ENCODE measurements at regions not wholly inside any gene's neighbourhood (a gene's known extent, or its start where the extent isn't known, plus 50 kb on each side); places are given as distances from the start of the nearest gene placed in this dataset.

DNA sequence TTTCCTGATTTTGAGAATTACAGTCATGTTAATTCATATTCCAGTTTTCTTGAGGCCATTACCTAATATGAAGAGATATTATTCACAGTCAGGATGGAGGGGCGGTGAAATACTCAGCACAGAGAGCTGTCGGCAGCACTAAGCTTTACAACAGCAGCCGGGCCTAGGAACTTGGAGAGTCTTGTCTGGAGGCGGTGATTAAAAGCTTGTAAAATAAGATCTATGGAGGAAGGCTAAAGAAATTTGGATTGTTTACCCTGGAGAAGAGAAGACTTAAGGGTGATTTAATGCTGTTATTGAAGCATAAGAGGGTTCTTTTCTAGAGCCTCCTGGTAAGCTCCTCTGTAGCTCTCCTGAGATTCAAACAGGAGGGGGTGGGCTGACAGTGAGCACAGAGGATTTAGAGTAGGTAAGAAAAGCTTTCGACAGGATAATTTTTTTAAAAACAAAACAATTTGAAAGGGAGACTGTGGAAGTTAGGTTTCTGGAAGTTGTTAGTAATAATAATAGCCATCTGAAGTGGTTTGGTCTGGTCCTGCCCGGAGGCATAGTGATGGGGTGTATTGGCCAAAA lies 406.3 kb upstream of the ADAMTSL1 start:
- no peaks in the 10 kb centered on the region for H4K20me1 ChIP-seq (ENCODE audit: low read depth, low read length)
- no peak overlapping the region for H3K4me2 ChIP-seq (ENCODE audit: low read depth, low read length, poor library complexity, severe bottlenecking)
- TF ChIP-seq EZH2phosphoT487 (conservative IDR thresholded peaks at IDR 0.05; ENCODE audit: low read length): no peak
- TF ChIP-seq, protein P1, sequence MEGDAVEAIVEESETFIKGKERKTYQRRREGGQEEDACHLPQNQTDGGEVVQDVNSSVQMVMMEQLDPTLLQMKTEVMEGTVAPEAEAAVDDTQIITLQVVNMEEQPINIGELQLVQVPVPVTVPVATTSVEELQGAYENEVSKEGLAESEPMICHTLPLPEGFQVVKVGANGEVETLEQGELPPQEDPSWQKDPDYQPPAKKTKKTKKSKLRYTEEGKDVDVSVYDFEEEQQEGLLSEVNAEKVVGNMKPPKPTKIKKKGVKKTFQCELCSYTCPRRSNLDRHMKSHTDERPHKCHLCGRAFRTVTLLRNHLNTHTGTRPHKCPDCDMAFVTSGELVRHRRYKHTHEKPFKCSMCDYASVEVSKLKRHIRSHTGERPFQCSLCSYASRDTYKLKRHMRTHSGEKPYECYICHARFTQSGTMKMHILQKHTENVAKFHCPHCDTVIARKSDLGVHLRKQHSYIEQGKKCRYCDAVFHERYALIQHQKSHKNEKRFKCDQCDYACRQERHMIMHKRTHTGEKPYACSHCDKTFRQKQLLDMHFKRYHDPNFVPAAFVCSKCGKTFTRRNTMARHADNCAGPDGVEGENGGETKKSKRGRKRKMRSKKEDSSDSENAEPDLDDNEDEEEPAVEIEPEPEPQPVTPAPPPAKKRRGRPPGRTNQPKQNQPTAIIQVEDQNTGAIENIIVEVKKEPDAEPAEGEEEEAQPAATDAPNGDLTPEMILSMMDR (IDR thresholded peaks at IDR 0.05; ENCODE audit: insufficient read depth, low read length, poor library complexity, severe bottlenecking): no peak
- H3K9me3 ChIP-seq (ENCODE audit: insufficient read depth, low read length): no peaks in the 10 kb centered on the region
- no peaks in the 10 kb centered on the region for H3K36me3 ChIP-seq (ENCODE audit: low read length)
- no peak overlapping the region for H3K27ac ChIP-seq (ENCODE audit: low read depth, low read length)
- H3K9ac ChIP-seq (ENCODE audit: low read length): no peak overlapping the region
- no peaks in the 10 kb centered on the region for H3F3A ChIP-seq (ENCODE audit: insufficient read depth)
- no peaks in the 10 kb centered on the region for H3K9me2 ChIP-seq (replicated peaks; ENCODE audit: insufficient read depth, low read length)
- H2AFZ ChIP-seq (ENCODE audit: low read depth, low read length, severe bottlenecking): no peak overlapping the region
- H3K27me3 ChIP-seq (ENCODE audit: low read length): no peaks in the 10 kb centered on the region
- H3K79me2 ChIP-seq (ENCODE audit: insufficient read depth, low read length): no peaks in the 10 kb centered on the region
- no peak overlapping the region for H3K4me3 ChIP-seq (ENCODE audit: insufficient read depth, low read length, poor library complexity, severe bottlenecking)

DNA sequence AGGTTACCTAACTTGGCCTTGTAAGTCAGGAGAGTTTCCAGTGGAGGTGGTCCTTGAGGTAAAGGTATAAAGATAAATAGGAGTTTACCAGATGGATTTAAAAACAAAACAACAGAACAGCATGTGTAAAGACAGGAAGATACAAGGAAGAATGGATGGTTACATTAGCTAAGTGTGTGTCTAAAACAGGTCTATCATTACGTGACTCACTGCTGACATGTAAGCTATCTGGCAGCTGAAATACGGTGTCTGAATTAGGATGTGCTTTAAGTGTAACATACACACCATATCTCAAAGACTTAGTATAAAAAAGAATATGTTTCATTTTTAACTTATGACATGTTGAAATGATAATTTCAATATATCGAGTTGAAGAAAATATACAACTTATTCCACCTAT lies 405.1 kb upstream of the ADAMTSL1 start:
- no peak overlapping the region for H3K4me3 ChIP-seq (ENCODE audit: insufficient read depth, low read length, poor library complexity, severe bottlenecking)
- no peak overlapping the region for H3K4me2 ChIP-seq (ENCODE audit: low read depth, low read length, poor library complexity, severe bottlenecking)
- no peaks in the 10 kb centered on the region for H3K36me3 ChIP-seq (ENCODE audit: low read length)
- no peak overlapping the region for H3K9ac ChIP-seq (ENCODE audit: low read length)
- no peaks in the 10 kb centered on the region for H4K20me1 ChIP-seq (ENCODE audit: low read depth, low read length)
- TF ChIP-seq EZH2phosphoT487 (conservative IDR thresholded peaks at IDR 0.05; ENCODE audit: low read length): no peak
- TF ChIP-seq, protein P1 (IDR thresholded peaks at IDR 0.05; ENCODE audit: insufficient read depth, low read length, poor library complexity, severe bottlenecking): no peak
- no peaks in the 10 kb centered on the region for H3K9me2 ChIP-seq (replicated peaks; ENCODE audit: insufficient read depth, low read length)
- no peaks in the 10 kb centered on the region for H3K79me2 ChIP-seq (ENCODE audit: insufficient read depth, low read length)
- no peak overlapping the region for H2AFZ ChIP-seq (ENCODE audit: low read depth, low read length, severe bottlenecking)
- H3K27ac ChIP-seq (ENCODE audit: low read depth, low read length): no peak overlapping the region
- no peaks in the 10 kb centered on the region for H3K27me3 ChIP-seq (ENCODE audit: low read length)
- H3F3A ChIP-seq (ENCODE audit: insufficient read depth): no peaks in the 10 kb centered on the region
- no peaks in the 10 kb centered on the region for H3K9me3 ChIP-seq (ENCODE audit: insufficient read depth, low read length)

DNA sequence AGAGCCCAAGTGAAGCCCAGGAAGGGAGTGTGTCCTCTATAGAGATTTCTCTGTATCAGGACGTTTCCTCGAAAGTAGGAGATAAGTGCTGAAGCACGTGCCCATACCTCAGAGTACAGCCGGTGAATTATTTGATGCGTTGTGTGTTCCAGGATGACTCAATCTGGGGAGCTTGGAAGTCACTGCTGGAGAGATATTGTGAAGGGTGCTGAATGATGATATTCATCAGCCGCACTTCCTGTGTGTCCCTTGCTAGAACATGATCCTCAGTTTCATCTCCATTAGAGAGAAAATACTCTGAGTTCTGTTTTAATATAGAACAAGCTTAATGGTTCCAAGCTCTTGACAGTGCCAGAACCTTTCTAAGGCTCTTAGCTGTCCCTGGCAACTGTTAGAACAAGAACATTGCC lies 402.3 kb upstream of the ADAMTSL1 start:
- no peaks in the 10 kb centered on the region for H4K20me1 ChIP-seq (ENCODE audit: low read depth, low read length)
- H3K4me3 ChIP-seq (ENCODE audit: insufficient read depth, low read length, poor library complexity, severe bottlenecking): no peak overlapping the region
- H3K27ac ChIP-seq (ENCODE audit: low read depth, low read length): no peak overlapping the region
- H3K27me3 ChIP-seq (ENCODE audit: low read length): no peaks in the 10 kb centered on the region
- no peaks in the 10 kb centered on the region for H3K9me2 ChIP-seq (replicated peaks; ENCODE audit: insufficient read depth, low read length)
- H3K9ac ChIP-seq (ENCODE audit: low read length): no peak overlapping the region
- H3K9me3 ChIP-seq (ENCODE audit: insufficient read depth, low read length): no peaks in the 10 kb centered on the region
- H3K36me3 ChIP-seq (ENCODE audit: low read length): no peaks in the 10 kb centered on the region
- no peaks in the 10 kb centered on the region for H3K79me2 ChIP-seq (ENCODE audit: insufficient read depth, low read length)
- no peak overlapping the region for H2AFZ ChIP-seq (ENCODE audit: low read depth, low read length, severe bottlenecking)
- H3F3A ChIP-seq (ENCODE audit: insufficient read depth): no peaks in the 10 kb centered on the region
- TF ChIP-seq, protein P1 (IDR thresholded peaks at IDR 0.05; ENCODE audit: insufficient read depth, low read length, poor library complexity, severe bottlenecking): no peak
- TF ChIP-seq EZH2phosphoT487 (conservative IDR thresholded peaks at IDR 0.05; ENCODE audit: low read length): no peak
- H3K4me2 ChIP-seq (ENCODE audit: low read depth, low read length, poor library complexity, severe bottlenecking): no peak overlapping the region

Data from SU-DHL-6 (cell line).